HG03460 (cell line): ENCODE measurements at regions not wholly inside any gene's neighbourhood (a gene's known extent, or its start where the extent isn't known, plus 50 kb on each side); places are given as distances from the start of the nearest gene placed in this dataset.
"Not testable (repeated sequence)": the region's sequence is repeated elsewhere in the genome, so short reads cannot be mapped to it uniquely, and the experiment has no call there.

ENCODE experiments used
- ATAC-seq: cut with Tn5 transposase; IDR thresholded peaks from one replicate; pipeline ENCODE4 v1.9.1; 2021; ENCODE audit not compliant: unreplicated experiment

- ATAC-seq: no peak
These were observed 57.5 kb upstream of the GC start for GRCh38 chr4:71841336-71841735.

GRCh38 chr4:71847300-71847699, 63.4 kb upstream of the GC start:
- no peak for ATAC-seq

- no peak for ATAC-seq
These were observed 72.1 kb upstream of the GC start for GRCh38 chr4:71855944-71856343.

GRCh38 chr4:71857713-71858451, 74.0 kb upstream of the GC start:
- no peak for ATAC-seq

GRCh38 chr4:71860643-71861042, 76.8 kb upstream of the GC start:
- ATAC-seq: no peak

- no peak for ATAC-seq
These were observed 78.4 kb upstream of the GC start for GRCh38 chr4:71862315-71862714.

- no peak for ATAC-seq
These were observed 79.6 kb upstream of the GC start for GRCh38 chr4:71863457-71863856.

GRCh38 chr4:71864380-71864779, 80.5 kb upstream of the GC start:
- no peak for ATAC-seq

- ATAC-seq: no peak
These were observed 82.5 kb upstream of the GC start for GRCh38 chr4:71866212-71866885.

- ATAC-seq: no peak
These were observed 83.7 kb upstream of the GC start for GRCh38 chr4:71867598-71867997.

GRCh38 chr4:71870456-71870855, 86.6 kb upstream of the GC start:
- ATAC-seq: no peak

- ATAC-seq: no peak
These were observed 88.3 kb upstream of the GC start for GRCh38 chr4:71872221-71872620.

GRCh38 chr4:71872767-71873415, 89.0 kb upstream of the GC start:
- ATAC-seq: no peak

GRCh38 chr4:71878376-71878775, 94.5 kb upstream of the GC start:
- no peak for ATAC-seq

- ATAC-seq: no peak
These were observed 98.4 kb upstream of the GC start for GRCh38 chr4:71882113-71882841.

- not testable (repeated sequence) for ATAC-seq
These were observed 116.5 kb upstream of the GC start for GRCh38 chr4:71900366-71900765.

- not testable (repeated sequence) for ATAC-seq
These were observed 121.7 kb upstream of the GC start for GRCh38 chr4:71905594-71905993.

GRCh38 chr4:71906096-71906495, 122.2 kb upstream of the GC start:
- no peak for ATAC-seq

- ATAC-seq: no peak
These were observed 123.2 kb upstream of the GC start for GRCh38 chr4:71907071-71907470.

- peak; percentile 75 for ATAC-seq
These were observed 123.9 kb upstream of the GC start for GRCh38 chr4:71907782-71908181.

- no peak for ATAC-seq
These were observed 118.5 kb upstream of the NPFFR2 start for GRCh38 chr4:71913275-71913674.

- ATAC-seq: no peak
These were observed 108.7 kb upstream of the NPFFR2 start for GRCh38 chr4:71923070-71923469.
